K562 (cell line): ENCODE measurements at regions not wholly inside any gene's neighbourhood (a gene's known extent, or its start where the extent isn't known, plus 50 kb on each side); places are given as distances from the start of the nearest gene placed in this dataset.

Experiments used
- BDP1 ChIP-seq: IDR thresholded peaks from 3 replicates; pipeline ENCODE4 v1.6.1; 2011; ENCODE audit not compliant: insufficient read length, insufficient read depth
- BHLHE40 ChIP-seq: IDR thresholded peaks from 2 replicates; pipeline ENCODE4 v1.6.1; 2011; ENCODE audit warnings: low read length, improper control_type of control experiment
- CTCF ChIP-seq, 3 experiments: IDR thresholded peaks in 2 of 3; conservative IDR thresholded peaks in 1 of 3; 2 replicates each; pipeline ENCODE4 v1.5.1; 2011 to 2012; ENCODE audit warnings: low read length in 3 of 3, mild to moderate bottlenecking in 3 of 3, control low read depth in 2 of 3, improper control_type of control experiment in 1 of 3, inconsistent platforms in 1 of 3, low read depth in 1 of 3, mixed read lengths in 1 of 3, moderate library complexity in 1 of 3; ENCODE audit not compliant: insufficient read depth in 2 of 3
- NRF1 ChIP-seq, 2 experiments: fragments of 450-650 bp; IDR thresholded peaks in 1 of 2; conservative IDR thresholded peaks in 1 of 2; 2 replicates each; pipeline ENCODE4 v1.6.1; 2014; ENCODE audit warnings: mild to moderate bottlenecking in 2 of 2
- POLR2A ChIP-seq: fragments of 450-650 bp; conservative IDR thresholded peaks from 2 replicates; pipeline ENCODE4 v1.6.1; 2016
- RBM22 ChIP-seq: fragments of 200-400 bp; formaldehyde crosslinking; IDR thresholded peaks from 2 replicates; pipeline ENCODE4 v1.6.1; 2018; ENCODE audit warnings: low read length, low read depth; ENCODE audit not compliant: poor library complexity, severe bottlenecking
- YY1 ChIP-seq, 3 experiments: IDR thresholded peaks; 2 replicates each; pipeline ENCODE4 v1.6.1; 2011; ENCODE audit warnings: low read length in 2 of 3, mild to moderate bottlenecking in 2 of 3, moderate library complexity in 2 of 3, borderline replicate concordance in 1 of 3, control low read depth in 1 of 3, low read depth in 1 of 3; ENCODE audit not compliant: insufficient read depth in 3 of 3, insufficient replicate concordance in 2 of 3, control insufficient read depth in 1 of 3, insufficient read length in 1 of 3; ENCODE audit errors: extremely low read depth in 1 of 3

- TF ChIP-seq RBM22, result no peak
- no peak for TF ChIP-seq CTCF (IDR thresholded peaks at IDR 0.05 in 2 of 3, conservative IDR thresholded peaks at IDR 0.05 in 1 of 3; ENCODE audit: insufficient read depth in 2 of 3, low read depth in 1 of 3, low read length in 3 of 3)
- no peak for TF ChIP-seq YY1 (IDR thresholded peaks at IDR 0.05; ENCODE audit: borderline replicate concordance in 1 of 3, control insufficient read depth in 1 of 3, extremely low read depth in 1 of 3, insufficient read depth in 3 of 3, insufficient read length in 1 of 3, insufficient replicate concordance in 2 of 3, low read depth in 1 of 3, low read length in 2 of 3)
- TF ChIP-seq BHLHE40, result no peak
- TF ChIP-seq NRF1 (conservative IDR thresholded peaks at IDR 0.05 in 1 of 2, IDR thresholded peaks at IDR 0.05 in 1 of 2), result no peak
- TF ChIP-seq POLR2A, result no peak
- TF ChIP-seq BDP1, result no peak
These were observed 142.1 kb upstream of the FOXF1 start for GRCh38 chr16:86368261-86368660.
